Endothelial cell of umbilical vein (primary cell): ENCODE measurements at regions not wholly inside any gene's neighbourhood (a gene's known extent, or its start where the extent isn't known, plus 50 kb on each side); places are given as distances from the start of the nearest gene placed in this dataset.

Source experiments
- BruUV-seq: library from RNA; stranded (reverse); fragments of 400-500 nt; replicated peaks from 2 replicates; lab custom pipeline; 2021; lab: Mats Ljungman, UMichigan
- CTCF ChIA-PET: fragments of 300-600, 350-600 bp; sonication (Branson Sonifier 250); formaldehyde crosslinking; loops from one replicate; lab custom pipeline; 2021; ENCODE audit warnings: antibody characterized with exemption, inconsistent platforms; lab: Charles Lee
- POLR2A ChIA-PET: fragments of 300-600, 350-600 bp; sonication (Branson Sonifier 250); formaldehyde crosslinking; loops from one replicate; lab custom pipeline; 2021; ENCODE audit warnings: antibody characterized with exemption, inconsistent platforms; lab: Charles Lee
- DNase-seq: peaks from one replicate; pipeline ENCODE4 v3.0.0-alpha.2; 2011; ENCODE audit warnings: low read depth, low spot score
- FAIRE-seq: peaks from 2 replicates; lab custom pipeline; 2011; peaks lifted over from hg19 to GRCh38; lab: Jason Lieb, UNC
- H2AFZ ChIP-seq: 2 replicates; pipeline ENCODE4 v1.6.0; 2012; ENCODE audit warnings: low read depth, low read length, control low read depth, inconsistent platforms
- H3K27ac ChIP-seq: 2 replicates; pipeline ENCODE4 v1.5.1; 2011; ENCODE audit warnings: low read depth, mild to moderate bottlenecking, control low read depth, low read length, moderate library complexity; ENCODE audit not compliant: insufficient read depth
- H3K27me3 ChIP-seq, 2 experiments: 2 replicates each; pipeline versions ENCODE4 v1.6.0 to v1.6.1; 2011; ENCODE audit warnings: low read length in 2 of 2, mixed read lengths in 1 of 2; ENCODE audit not compliant: control insufficient read depth in 2 of 2, insufficient read depth in 2 of 2
- H3K36me3 ChIP-seq, 2 experiments: 2 replicates in 1 of 2; 3 replicates in 1 of 2; pipeline ENCODE4 v1.5.1; 2011; ENCODE audit warnings: low read length in 2 of 2, mild to moderate bottlenecking in 1 of 2, moderate library complexity in 1 of 2; ENCODE audit not compliant: control insufficient read depth in 2 of 2, insufficient read depth in 2 of 2; ENCODE audit errors: extremely low read depth in 1 of 2
- H3K4me1 ChIP-seq: 3 replicates; pipeline ENCODE4 v1.5.1; 2011; ENCODE audit warnings: mild to moderate bottlenecking, low read length; ENCODE audit not compliant: control insufficient read depth, insufficient read depth; ENCODE audit errors: extremely low read depth
- H3K4me2 ChIP-seq: 2 replicates; pipeline ENCODE4 v1.6.1; 2011; ENCODE audit warnings: low read length, control low read depth, mixed read lengths; ENCODE audit not compliant: insufficient read depth
- H3K4me3 ChIP-seq, 3 experiments: fragments of 200-600 bp in 1 of 3; sonication (generic), shearing (Covaris generic) in 1 of 3; replicated peaks in 1 of 3; 2 replicates each; pipeline ENCODE4 v1.5.1; 2011 to 2016; ENCODE audit warnings: control low read depth in 3 of 3, low read length in 3 of 3, mild to moderate bottlenecking in 2 of 3, inconsistent platforms in 1 of 3, low read depth in 1 of 3, moderate library complexity in 1 of 3; ENCODE audit not compliant: insufficient read depth in 1 of 3
- H3K79me2 ChIP-seq: 2 replicates; pipeline ENCODE4 v1.6.0; 2012; ENCODE audit warnings: low read length, inconsistent platforms; ENCODE audit not compliant: control insufficient read depth, insufficient read depth
- H3K9ac ChIP-seq: replicated peaks from 2 replicates; pipeline ENCODE3; 2011; ENCODE audit warnings: low read length, control low read depth; ENCODE audit not compliant: insufficient read depth; ENCODE audit errors: extremely low read depth
- H3K9me1 ChIP-seq: replicated peaks from 3 replicates; pipeline ENCODE4 v1.6.0; 2011; ENCODE audit warnings: mild to moderate bottlenecking, low read length; ENCODE audit not compliant: control insufficient read depth, insufficient read depth; ENCODE audit errors: extremely low read depth
- H3K9me3 ChIP-seq: replicated peaks from 2 replicates; pipeline ENCODE4 v1.5.1; 2012; ENCODE audit warnings: low read length, inconsistent platforms; ENCODE audit not compliant: control insufficient read depth, insufficient read depth
- H4K20me1 ChIP-seq: replicated peaks from 2 replicates; pipeline ENCODE3; 2011; ENCODE audit warnings: mild to moderate bottlenecking, low read length; ENCODE audit not compliant: control insufficient read depth, insufficient read depth; ENCODE audit errors: extremely low read depth
- EZH2 ChIP-seq: IDR thresholded peaks from 2 replicates; pipeline ENCODE4 v1.6.1; 2012; ENCODE audit warnings: borderline replicate concordance, low read depth, mild to moderate bottlenecking, moderate library complexity, low read length, inconsistent platforms; ENCODE audit not compliant: severe bottlenecking
- FOS ChIP-seq: IDR thresholded peaks from 2 replicates; pipeline ENCODE4 v1.6.1; 2011; ENCODE audit warnings: mild to moderate bottlenecking, low read length, moderate library complexity, borderline replicate concordance; ENCODE audit not compliant: insufficient read depth
- GATA2 ChIP-seq: IDR thresholded peaks from 2 replicates; pipeline ENCODE4 v1.7.0; 2011; ENCODE audit warnings: low read depth, mild to moderate bottlenecking, moderate library complexity, mixed read lengths, low read length; ENCODE audit not compliant: insufficient read length, insufficient read depth
- JUN ChIP-seq: IDR thresholded peaks from 2 replicates; pipeline ENCODE4 v1.6.1; 2011; ENCODE audit warnings: borderline replicate concordance, low read depth; ENCODE audit not compliant: insufficient read length, insufficient read depth
- MYC ChIP-seq: IDR thresholded peaks from one replicate; pipeline ENCODE4 v1.6.1; 2011; ENCODE audit warnings: mild to moderate bottlenecking, low read depth, low read length
- POLR2A ChIP-seq: IDR thresholded peaks from 2 replicates; pipeline ENCODE4 v1.6.1; 2012; ENCODE audit warnings: low read depth, mild to moderate bottlenecking, control low read depth, low read length
- POLR2AphosphoS5 ChIP-seq: IDR thresholded peaks from 2 replicates; pipeline ENCODE4 v1.6.1; 2012; ENCODE audit warnings: low read depth, mild to moderate bottlenecking, control low read depth, low read length, moderate library complexity; ENCODE audit not compliant: insufficient read depth
- dilution Hi-C: fragments of 300-500 bp; cut with MboI; formaldehyde crosslinking; loops from one replicate; pipeline ENCODE4 v1.15.0; 2019; ENCODE audit warnings: low sequenced_read_pairs; ENCODE audit not compliant: extremely low pct_ligation_motif_present
- intact Hi-C: fragments of 100-400 bp; cut with micrococcal nuclease; formaldehyde crosslinking; loops from one replicate; pipeline ENCODE4 v1.10.0; 2022
- TF ChIP-seq, protein P1 (sequence below): IDR thresholded peaks from 2 replicates; pipeline ENCODE4 v1.6.1; 2011; ENCODE audit not compliant: insufficient read depth, insufficient read length
- TF ChIP-seq, protein P2 (sequence below), 2 donors: IDR thresholded peaks; 1 replicate in 1 of 2; 2 replicates in 1 of 2; pipeline ENCODE4 v1.5.1; 2011; ENCODE audit warnings: low read length in 2 of 2, mild to moderate bottlenecking in 2 of 2, moderate library complexity in 2 of 2, control low read depth in 1 of 2, inconsistent platforms in 1 of 2, low read depth in 1 of 2; ENCODE audit not compliant: insufficient read depth in 1 of 2; ENCODE audit errors: extremely low read depth in 1 of 2

DNA sequence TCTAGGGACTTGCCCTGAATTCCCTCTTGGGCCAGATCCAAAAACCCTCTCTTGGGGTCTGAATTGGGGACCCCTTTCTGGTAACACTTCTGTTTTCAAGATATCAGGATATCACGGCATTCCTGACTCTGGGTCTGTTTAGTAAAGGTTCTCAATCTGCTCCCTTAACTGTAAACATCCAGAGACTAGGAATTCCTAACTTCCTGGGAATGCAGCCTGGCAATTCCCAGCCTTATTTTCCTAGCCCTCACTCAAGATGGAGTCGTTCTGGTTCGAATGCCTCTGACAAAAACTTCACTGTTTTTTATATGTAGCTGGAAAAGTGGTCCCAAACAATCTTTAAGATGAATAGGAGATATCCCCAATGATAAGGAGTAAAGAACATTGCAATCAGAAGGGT, 141.6 kb upstream of the XYLT1 start:
- no peaks in the 10 kb centered on the region for H3K4me1 ChIP-seq
- peaks cover 4% of the 10 kb centered on the region for H3K9me3 ChIP-seq
- H3K4me3 ChIP-seq, result no peak overlapping the region
- CTCF ChIA-PET, result no interaction called here
- no peak overlapping the region for H2AFZ ChIP-seq
- no peak overlapping the region for H3K4me2 ChIP-seq
- H3K9me1 ChIP-seq, result no peaks in the 10 kb centered on the region
- no peaks in the 10 kb centered on the region for H3K27me3 ChIP-seq
- H3K27ac ChIP-seq, result no peak overlapping the region
- BruUV-seq, result no TSS peak
- no peaks in the 10 kb centered on the region for H3K36me3 ChIP-seq
- no peaks in the 10 kb centered on the region for H3K79me2 ChIP-seq
- DNase-seq (no peak), FAIRE-seq (no peak)
- intact Hi-C loops (no loop called here), dilution Hi-C loops (no loop called here)
- POLR2A ChIA-PET, result no interaction called here
- H3K9ac ChIP-seq, result no peak overlapping the region
- TF ChIP-seq GATA2, result no peak
- TF ChIP-seq, protein P1, sequence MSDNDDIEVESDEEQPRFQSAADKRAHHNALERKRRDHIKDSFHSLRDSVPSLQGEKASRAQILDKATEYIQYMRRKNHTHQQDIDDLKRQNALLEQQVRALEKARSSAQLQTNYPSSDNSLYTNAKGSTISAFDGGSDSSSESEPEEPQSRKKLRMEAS, result no peak
- no peak for TF ChIP-seq FOS
- no peak for TF ChIP-seq POLR2A
- TF ChIP-seq, protein P2, sequence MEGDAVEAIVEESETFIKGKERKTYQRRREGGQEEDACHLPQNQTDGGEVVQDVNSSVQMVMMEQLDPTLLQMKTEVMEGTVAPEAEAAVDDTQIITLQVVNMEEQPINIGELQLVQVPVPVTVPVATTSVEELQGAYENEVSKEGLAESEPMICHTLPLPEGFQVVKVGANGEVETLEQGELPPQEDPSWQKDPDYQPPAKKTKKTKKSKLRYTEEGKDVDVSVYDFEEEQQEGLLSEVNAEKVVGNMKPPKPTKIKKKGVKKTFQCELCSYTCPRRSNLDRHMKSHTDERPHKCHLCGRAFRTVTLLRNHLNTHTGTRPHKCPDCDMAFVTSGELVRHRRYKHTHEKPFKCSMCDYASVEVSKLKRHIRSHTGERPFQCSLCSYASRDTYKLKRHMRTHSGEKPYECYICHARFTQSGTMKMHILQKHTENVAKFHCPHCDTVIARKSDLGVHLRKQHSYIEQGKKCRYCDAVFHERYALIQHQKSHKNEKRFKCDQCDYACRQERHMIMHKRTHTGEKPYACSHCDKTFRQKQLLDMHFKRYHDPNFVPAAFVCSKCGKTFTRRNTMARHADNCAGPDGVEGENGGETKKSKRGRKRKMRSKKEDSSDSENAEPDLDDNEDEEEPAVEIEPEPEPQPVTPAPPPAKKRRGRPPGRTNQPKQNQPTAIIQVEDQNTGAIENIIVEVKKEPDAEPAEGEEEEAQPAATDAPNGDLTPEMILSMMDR (IDR thresholded peaks at IDR 0.05; ENCODE audit: extremely low read depth in 1 of 2, insufficient read depth in 1 of 2, low read depth in 1 of 2, low read length in 2 of 2), result no peak
- TF ChIP-seq MYC, result no peak
- no peak for TF ChIP-seq JUN
- no peak for TF ChIP-seq POLR2AphosphoS5
- no peak for TF ChIP-seq EZH2
- H4K20me1 ChIP-seq, result no peaks in the 10 kb centered on the region
